MM.1S (cell line): ENCODE measurements at regions not wholly inside any gene's neighbourhood (a gene's known extent, or its start where the extent isn't known, plus 50 kb on each side); places are given as distances from the start of the nearest gene placed in this dataset.
A peak's percentile ranks its signal among the peaks of the same experiment; 100 is the strongest.

Experiments used
- DNase-seq: peaks from one replicate; pipeline ENCODE4 v3.0.0-alpha.2; 2015
- H2AFZ ChIP-seq: fragments of 300-600 bp; sonication (generic); 2 replicates; pipeline ENCODE4 v1.6.0; 2016; ENCODE audit warnings: antibody characterized with exemption, low read length
- H3F3A ChIP-seq: fragments of 300-600 bp; sonication (generic); 2 replicates; pipeline ENCODE4 v1.6.1; 2016; ENCODE audit warnings: mild to moderate bottlenecking, antibody characterized with exemption, low read length, moderate library complexity, mixed read lengths; ENCODE audit not compliant: insufficient read depth
- H3K27ac ChIP-seq: fragments of 300-600 bp; sonication (generic); 2 replicates; pipeline ENCODE4 v1.5.1; 2016; ENCODE audit warnings: mild to moderate bottlenecking, low read length
- H3K27me3 ChIP-seq: fragments of 300-600 bp; sonication (generic); replicated peaks from 2 replicates; pipeline ENCODE4 v1.6.0; 2016; ENCODE audit warnings: low read length; ENCODE audit not compliant: insufficient read depth
- H3K36me3 ChIP-seq: fragments of 300-600 bp; sonication (generic); replicated peaks from 2 replicates; pipeline ENCODE4 v1.6.1; 2016; ENCODE audit warnings: mild to moderate bottlenecking, low read length, mixed read lengths; ENCODE audit not compliant: insufficient read depth
- H3K4me1 ChIP-seq: fragments of 300-600 bp; sonication (generic); 2 replicates; pipeline ENCODE4 v1.6.1; 2016; ENCODE audit warnings: low read length, mixed read lengths
- H3K4me2 ChIP-seq: fragments of 300-600 bp; sonication (generic); 2 replicates; pipeline ENCODE4 v1.6.0; 2016; ENCODE audit warnings: low read depth, low read length
- H3K4me3 ChIP-seq: fragments of 300-600 bp; sonication (generic); 2 replicates; pipeline ENCODE4 v1.5.1; 2016; ENCODE audit warnings: low read length, mixed read lengths
- H3K79me2 ChIP-seq: fragments of 300-600 bp; sonication (generic); 2 replicates; pipeline ENCODE4 v1.6.1; 2016; ENCODE audit warnings: mixed run types, low read length, mixed read lengths
- H3K9ac ChIP-seq: fragments of 300-600 bp; sonication (generic); 2 replicates; pipeline ENCODE4 v1.6.1; 2016; ENCODE audit warnings: low read length, mixed read lengths
- H3K9me2 ChIP-seq: fragments of 300-600 bp; sonication (generic); replicated peaks from 2 replicates; pipeline ENCODE4 v1.6.1; 2016; ENCODE audit warnings: mild to moderate bottlenecking, low read length, mixed read lengths; ENCODE audit not compliant: insufficient read depth
- H3K9me3 ChIP-seq: fragments of 300-600 bp; sonication (generic); replicated peaks from 2 replicates; pipeline ENCODE4 v1.6.1; 2016; ENCODE audit warnings: mild to moderate bottlenecking, low read length, mixed read lengths; ENCODE audit not compliant: insufficient read depth
- H4K20me1 ChIP-seq: fragments of 300-600 bp; sonication (generic); 2 replicates; pipeline ENCODE4 v1.6.1; 2016; ENCODE audit warnings: mild to moderate bottlenecking, low read length, moderate library complexity, mixed read lengths; ENCODE audit not compliant: insufficient read depth
- CTCF ChIP-seq: fragments of 300-600 bp; sonication (generic); IDR thresholded peaks from 2 replicates; pipeline ENCODE4 v1.5.1; 2016; ENCODE audit warnings: antibody characterized with exemption, low read length, mixed read lengths
- EZH2 ChIP-seq: fragments of 300-600 bp; sonication (generic); optimal IDR thresholded peaks from 2 replicates; pipeline ENCODE3; 2017; ENCODE audit warnings: low read depth, mild to moderate bottlenecking, antibody characterized with exemption, low read length, mixed read lengths
- EZH2phosphoT487 ChIP-seq: fragments of 300-600 bp; sonication (generic); IDR thresholded peaks from 2 replicates; pipeline ENCODE4 v1.6.1; 2018; ENCODE audit warnings: antibody characterized with exemption, low read length

GRCh38 chr4:45846016-45846415 lies 277.8 kb downstream of the GABRG1 start:
- no peaks in the 10 kb centered on the region for H4K20me1 ChIP-seq
- no peaks in the 10 kb centered on the region for H3K79me2 ChIP-seq
- no peaks in the 10 kb centered on the region for H3K27me3 ChIP-seq
- H2AFZ ChIP-seq: no peak overlapping the region
- no peaks in the 10 kb centered on the region for H3K9me3 ChIP-seq
- H3K4me2 ChIP-seq: no peak overlapping the region
- H3K27ac ChIP-seq: no peak overlapping the region
- TF ChIP-seq CTCF: no peak
- TF ChIP-seq EZH2: no peak
- no peak for TF ChIP-seq EZH2phosphoT487
- no peaks in the 10 kb centered on the region for H3F3A ChIP-seq
- H3K4me3 ChIP-seq: no peak overlapping the region
- no peaks in the 10 kb centered on the region for H3K4me1 ChIP-seq
- H3K9ac ChIP-seq: no peak overlapping the region
- H3K36me3 ChIP-seq: no peaks in the 10 kb centered on the region
- no peak for DNase-seq
- no peaks in the 10 kb centered on the region for H3K9me2 ChIP-seq

GRCh38 chr4:45841791-45842190 lies 282.1 kb downstream of the GABRG1 start:
- Histone ChIP-seq H3K36me3 (no peaks in the 10 kb centered on the region), H2AFZ (no peak overlapping the region), H3K9ac (no peak overlapping the region), H3K4me2 (no peak overlapping the region), H3K4me1 (no peaks in the 10 kb centered on the region), H3K4me3 (no peak overlapping the region), H3F3A (no peaks in the 10 kb centered on the region), H3K9me2 (no peaks in the 10 kb centered on the region), H3K27ac (no peak overlapping the region), H3K27me3 (no peaks in the 10 kb centered on the region), H3K9me3 (no peaks in the 10 kb centered on the region), H4K20me1 (no peaks in the 10 kb centered on the region), H3K79me2 (no peaks in the 10 kb centered on the region)
- no peak for TF ChIP-seq CTCF
- no peak for TF ChIP-seq EZH2
- TF ChIP-seq EZH2phosphoT487: no peak
- DNase-seq: no peak

GRCh38 chr4:45831692-45832091 lies 292.2 kb downstream of the GABRG1 start:
- Histone ChIP-seq H3K9me3 (no peaks in the 10 kb centered on the region), H3K4me3 (no peak overlapping the region), H3K27ac (peak overlapping the region; percentile 26; the same call in 1 of the 2 replicates), H3F3A (no peaks in the 10 kb centered on the region), H3K9ac (no peak overlapping the region), H3K4me2 (no peak overlapping the region), H3K79me2 (no peaks in the 10 kb centered on the region), H4K20me1 (no peaks in the 10 kb centered on the region), H2AFZ (no peak overlapping the region), H3K9me2 (no peaks in the 10 kb centered on the region), H3K36me3 (no peaks in the 10 kb centered on the region), H3K27me3 (no peaks in the 10 kb centered on the region), H3K4me1 (no peaks in the 10 kb centered on the region)
- TF ChIP-seq CTCF: no peak
- no peak for TF ChIP-seq EZH2phosphoT487
- no peak for TF ChIP-seq EZH2
- DNase-seq: no peak

GRCh38 chr4:45803994-45804393 lies 319.9 kb downstream of the GABRG1 start:
- H4K20me1 ChIP-seq: no peaks in the 10 kb centered on the region
- no peaks in the 10 kb centered on the region for H3K4me1 ChIP-seq
- no peak overlapping the region for H3K4me3 ChIP-seq
- H3K79me2 ChIP-seq: no peaks in the 10 kb centered on the region
- no peaks in the 10 kb centered on the region for H3K27me3 ChIP-seq
- H2AFZ ChIP-seq: no peak overlapping the region
- no peak overlapping the region for H3K4me2 ChIP-seq
- no peaks in the 10 kb centered on the region for H3F3A ChIP-seq
- TF ChIP-seq EZH2 (no peak), CTCF (no peak), EZH2phosphoT487 (no peak)
- DNase-seq: no peak
- no peak overlapping the region for H3K27ac ChIP-seq
- no peaks in the 10 kb centered on the region for H3K36me3 ChIP-seq
- H3K9me3 ChIP-seq: no peaks in the 10 kb centered on the region
- H3K9me2 ChIP-seq: no peaks in the 10 kb centered on the region
- H3K9ac ChIP-seq: no peak overlapping the region
